Suprapubic skin (tissue), 4 donors: ENCODE measurements at regions not wholly inside any gene's neighbourhood (a gene's known extent, or its start where the extent isn't known, plus 50 kb on each side); places are given as distances from the start of the nearest gene placed in this dataset.

Experiments
- DNase-seq, 2 donors: peaks; one replicate each; pipeline ENCODE4 v3.0.0-alpha.2; 2019; ENCODE audit warnings: low spot score in 2 of 2
- H3K27ac ChIP-seq: fragments of 200-600 bp; sonication (generic); one replicate; pipeline ENCODE4 v1.5.1; 2019
- H3K27me3 ChIP-seq: fragments of 200-600 bp; sonication (generic); one replicate; pipeline ENCODE4 v1.5.1; 2019
- H3K36me3 ChIP-seq: fragments of 200-600 bp; sonication (generic); one replicate; pipeline ENCODE4 v1.5.1; 2019
- H3K4me1 ChIP-seq: fragments of 200-600 bp; sonication (generic); one replicate; pipeline ENCODE4 v1.5.1; 2019
- H3K4me3 ChIP-seq: fragments of 200-600 bp; sonication (generic); one replicate; pipeline ENCODE4 v1.5.1; 2019; ENCODE audit warnings: mild to moderate bottlenecking
- H3K9me3 ChIP-seq: fragments of 200-600 bp; sonication (generic); one replicate; pipeline ENCODE4 v1.5.1; 2019
- EP300 ChIP-seq: sonication (generic); formaldehyde crosslinking; IDR thresholded peaks from one replicate; pipeline ENCODE4 v1.6.1; 2017; ENCODE audit warnings: antibody characterized with exemption
- POLR2A ChIP-seq, 2 donors: fragments of 450-650 bp; IDR thresholded peaks; one replicate each; pipeline ENCODE4 v1.6.1; 2017; ENCODE audit warnings: antibody characterized with exemption in 2 of 2, mild to moderate bottlenecking in 2 of 2, moderate library complexity in 2 of 2
- POLR2AphosphoS5 ChIP-seq, 3 donors: sonication (generic); formaldehyde crosslinking; IDR thresholded peaks; one replicate each; pipeline ENCODE4 v1.6.1; 2017; ENCODE audit warnings: antibody characterized with exemption in 3 of 3
- WGBS: methylation state at CpG from one replicate; pipeline ENCODE4 v1.1.5; 2018; 5-methylcytosine and 5-hydroxymethylcytosine counted together
- TF ChIP-seq, protein P1 (sequence below), 2 donors: fragments of 200-600 bp in 1 of 2; fragments of 450-650 bp in 1 of 2; sonication (generic) in 1 of 2; IDR thresholded peaks; one replicate each; pipeline ENCODE4 v1.5.1; 2016 to 2019; ENCODE audit warnings: antibody characterized with exemption in 2 of 2, mild to moderate bottlenecking in 1 of 2, moderate library complexity in 1 of 2

DNA sequence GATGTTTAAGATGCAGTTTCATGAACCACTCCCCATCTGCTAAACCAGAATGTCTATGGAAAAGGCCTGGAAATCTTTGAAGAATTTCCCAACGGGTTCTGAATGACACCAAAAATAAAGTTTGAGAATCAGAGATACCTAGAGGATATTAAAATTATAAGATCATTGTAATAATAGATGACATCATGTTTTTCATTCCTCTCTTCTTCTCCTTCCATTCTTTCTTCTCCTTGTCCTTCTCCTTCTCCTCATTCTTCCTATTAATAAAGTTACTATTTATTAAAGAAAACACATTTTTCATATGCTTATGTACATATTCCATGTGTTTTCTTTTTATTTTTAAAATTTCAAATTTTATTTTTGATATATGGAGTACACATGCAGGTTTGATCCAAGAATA, 1449.4 kb downstream of the LRFN5 start:
- whole genome bisulfite sequencing, result 60% methylated on average over 1 of the region's 1 CpG

DNA sequence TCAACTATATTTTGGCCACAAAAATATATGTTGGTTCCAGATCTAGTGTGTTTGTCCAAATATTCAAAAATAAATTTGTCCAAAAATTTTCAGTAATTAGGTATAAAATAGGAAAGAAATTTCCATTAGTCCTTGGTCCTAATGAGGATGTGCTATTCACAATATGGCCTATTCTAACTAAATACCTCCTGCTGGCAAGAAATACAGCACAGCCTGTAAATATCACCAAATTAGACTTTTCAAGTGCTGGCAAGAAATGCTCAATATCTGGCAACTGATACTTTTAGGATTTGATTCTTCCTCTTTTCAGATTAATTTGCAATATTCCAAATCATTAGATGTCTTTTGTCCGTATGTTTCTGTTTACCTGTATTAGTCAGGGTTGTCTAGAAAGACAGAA, 1446.2 kb downstream of the LRFN5 start:
- H3K9me3 ChIP-seq, result no peaks in the 10 kb centered on the region
- TF ChIP-seq EP300, result no peak
- no peak for TF ChIP-seq POLR2AphosphoS5 (IDR thresholded peaks at IDR 0.05)
- TF ChIP-seq POLR2A (IDR thresholded peaks at IDR 0.05), result no peak
- TF ChIP-seq, protein P1, sequence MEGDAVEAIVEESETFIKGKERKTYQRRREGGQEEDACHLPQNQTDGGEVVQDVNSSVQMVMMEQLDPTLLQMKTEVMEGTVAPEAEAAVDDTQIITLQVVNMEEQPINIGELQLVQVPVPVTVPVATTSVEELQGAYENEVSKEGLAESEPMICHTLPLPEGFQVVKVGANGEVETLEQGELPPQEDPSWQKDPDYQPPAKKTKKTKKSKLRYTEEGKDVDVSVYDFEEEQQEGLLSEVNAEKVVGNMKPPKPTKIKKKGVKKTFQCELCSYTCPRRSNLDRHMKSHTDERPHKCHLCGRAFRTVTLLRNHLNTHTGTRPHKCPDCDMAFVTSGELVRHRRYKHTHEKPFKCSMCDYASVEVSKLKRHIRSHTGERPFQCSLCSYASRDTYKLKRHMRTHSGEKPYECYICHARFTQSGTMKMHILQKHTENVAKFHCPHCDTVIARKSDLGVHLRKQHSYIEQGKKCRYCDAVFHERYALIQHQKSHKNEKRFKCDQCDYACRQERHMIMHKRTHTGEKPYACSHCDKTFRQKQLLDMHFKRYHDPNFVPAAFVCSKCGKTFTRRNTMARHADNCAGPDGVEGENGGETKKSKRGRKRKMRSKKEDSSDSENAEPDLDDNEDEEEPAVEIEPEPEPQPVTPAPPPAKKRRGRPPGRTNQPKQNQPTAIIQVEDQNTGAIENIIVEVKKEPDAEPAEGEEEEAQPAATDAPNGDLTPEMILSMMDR (IDR thresholded peaks at IDR 0.05), result no peak
- no peak for DNase-seq
- H3K27ac ChIP-seq, result no peak overlapping the region
- H3K4me3 ChIP-seq, result no peak overlapping the region
- H3K36me3 ChIP-seq, result no peaks in the 10 kb centered on the region
- H3K27me3 ChIP-seq, result no peaks in the 10 kb centered on the region
- 90% methylated on average over 1 of the region's 1 CpG for WGBS
- H3K4me1 ChIP-seq, result no peaks in the 10 kb centered on the region

More for the DNA sequence above, 1449.4 kb downstream of the LRFN5 start:
- Histone ChIP-seq H3K9me3 (no peaks in the 10 kb centered on the region), H3K27me3 (no peaks in the 10 kb centered on the region), H3K4me3 (no peak overlapping the region), H3K36me3 (no peaks in the 10 kb centered on the region), H3K27ac (no peak overlapping the region), H3K4me1 (no peaks in the 10 kb centered on the region)
- TF ChIP-seq POLR2AphosphoS5 (IDR thresholded peaks at IDR 0.05) (no peak), POLR2A (IDR thresholded peaks at IDR 0.05) (no peak), EP300 (no peak)
- DNase-seq, result no peak

DNA sequence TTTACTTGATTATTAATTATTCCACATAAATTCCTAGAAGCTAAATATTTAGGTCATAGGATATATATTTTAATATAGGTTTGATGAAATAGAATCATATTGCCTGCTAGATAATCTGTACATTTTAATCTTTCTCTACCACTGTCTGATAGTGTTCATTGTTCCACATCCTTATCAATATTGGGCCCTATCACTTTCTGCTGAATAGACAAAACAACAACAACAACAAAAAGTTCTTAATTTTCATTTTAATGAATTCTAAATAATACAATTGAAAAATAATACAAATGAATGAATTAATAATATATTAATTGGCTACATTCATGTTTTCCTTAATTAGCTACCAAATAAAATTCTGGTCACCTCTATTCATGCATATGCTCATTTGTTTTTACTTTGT, 1437.2 kb downstream of the LRFN5 start:
- Histone ChIP-seq H3K27me3 (no peaks in the 10 kb centered on the region), H3K27ac (no peak overlapping the region), H3K9me3 (no peaks in the 10 kb centered on the region), H3K4me1 (no peaks in the 10 kb centered on the region), H3K36me3 (no peaks in the 10 kb centered on the region), H3K4me3 (no peak overlapping the region)
- TF ChIP-seq, protein P1 (IDR thresholded peaks at IDR 0.05), result no peak
- TF ChIP-seq POLR2A (IDR thresholded peaks at IDR 0.05) (no peak), POLR2AphosphoS5 (IDR thresholded peaks at IDR 0.05) (no peak), EP300 (no peak)
- DNase-seq, result no peak

DNA sequence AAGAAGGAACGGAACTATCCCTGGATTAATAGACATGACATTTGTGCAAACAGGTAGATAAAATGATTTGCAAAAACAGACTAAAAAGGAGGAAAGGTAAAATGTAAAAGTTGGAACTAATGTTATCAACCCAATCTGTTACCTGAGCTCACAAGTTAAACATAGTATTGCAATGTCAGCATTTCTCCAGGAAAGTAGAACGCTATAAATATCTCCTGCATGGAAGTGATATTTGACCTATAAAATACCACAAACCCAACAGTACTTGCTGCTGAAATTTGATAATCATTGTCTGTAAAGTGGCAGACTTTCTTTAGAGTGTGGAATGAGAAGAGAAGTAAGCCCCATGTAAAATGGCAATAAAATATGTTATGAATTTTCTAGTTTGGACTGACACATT, 1435.7 kb downstream of the LRFN5 start:
- Histone ChIP-seq H3K27me3 (no peaks in the 10 kb centered on the region), H3K27ac (no peak overlapping the region), H3K9me3 (no peaks in the 10 kb centered on the region), H3K36me3 (no peaks in the 10 kb centered on the region), H3K4me3 (no peak overlapping the region), H3K4me1 (no peaks in the 10 kb centered on the region)
- TF ChIP-seq POLR2A (IDR thresholded peaks at IDR 0.05) (no peak), POLR2AphosphoS5 (IDR thresholded peaks at IDR 0.05) (no peak), EP300 (no peak)
- TF ChIP-seq, protein P1 (IDR thresholded peaks at IDR 0.05), result no peak
- no peak for DNase-seq
- 36% methylated on average over 2 of the region's 2 CpGs for WGBS

DNA sequence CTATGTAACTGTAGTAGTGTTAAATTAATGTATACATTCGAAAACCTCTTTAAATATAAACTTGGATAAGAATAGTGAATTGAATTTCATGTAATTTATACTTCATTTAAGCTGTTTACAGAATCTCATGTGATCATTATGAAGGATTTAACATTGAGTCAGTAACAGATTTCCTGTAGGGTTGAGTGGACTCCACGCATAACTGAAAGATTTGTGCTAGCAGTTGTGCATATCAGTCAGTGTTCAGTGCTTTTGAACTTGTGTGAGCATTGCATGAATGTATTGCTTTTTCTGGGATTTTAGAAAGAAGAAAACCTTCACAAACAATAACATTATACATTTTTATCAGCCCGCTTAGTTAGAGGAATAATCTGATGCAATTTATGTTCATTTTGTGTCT, 1435.3 kb downstream of the LRFN5 start:
- no peaks in the 10 kb centered on the region for H3K27me3 ChIP-seq
- no peaks in the 10 kb centered on the region for H3K9me3 ChIP-seq
- no peaks in the 10 kb centered on the region for H3K4me1 ChIP-seq
- 72% methylated on average over 3 of the region's 3 CpGs for WGBS
- TF ChIP-seq POLR2AphosphoS5 (IDR thresholded peaks at IDR 0.05) (no peak), EP300 (no peak)
- TF ChIP-seq, protein P1 (IDR thresholded peaks at IDR 0.05), result no peak
- no peak overlapping the region for H3K27ac ChIP-seq
- H3K4me3 ChIP-seq, result no peak overlapping the region
- DNase-seq, result no peak
- no peaks in the 10 kb centered on the region for H3K36me3 ChIP-seq

DNA sequence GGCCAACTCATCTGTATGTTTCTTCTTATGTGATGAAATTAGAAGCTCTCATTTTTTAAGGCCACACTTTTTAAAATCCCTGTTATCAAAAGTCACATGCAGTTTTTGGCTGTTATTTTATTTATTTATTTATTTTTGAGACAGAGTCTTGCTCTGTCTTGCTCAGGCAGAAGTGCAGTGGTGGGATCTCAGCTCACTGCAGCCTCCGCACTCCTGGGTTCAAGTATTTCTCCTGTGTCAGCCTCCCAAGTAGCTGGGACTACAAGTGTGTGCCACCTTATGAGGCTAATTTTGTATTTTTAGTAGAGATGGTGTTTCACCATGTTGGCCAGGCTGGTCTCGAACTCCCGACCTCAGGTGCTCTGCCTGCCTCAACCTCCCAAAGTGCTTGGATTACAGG, 1434.5 kb downstream of the LRFN5 start:
- H3K9me3 ChIP-seq, result no peaks in the 10 kb centered on the region
- no peak overlapping the region for H3K4me3 ChIP-seq
- no peaks in the 10 kb centered on the region for H3K27me3 ChIP-seq
- 93% methylated on average over 3 of the region's 3 CpGs for WGBS
- no peak overlapping the region for H3K27ac ChIP-seq
- no peak for DNase-seq
- no peaks in the 10 kb centered on the region for H3K4me1 ChIP-seq
- H3K36me3 ChIP-seq, result no peaks in the 10 kb centered on the region
- no peak for TF ChIP-seq EP300
